ENCODE measurements at regions not wholly inside any gene's neighbourhood (a gene's known extent, or its start where the extent isn't known, plus 50 kb on each side); places are given as distances from the start of the nearest gene placed in this dataset.
"Not testable (repeated sequence)": the region's sequence is repeated elsewhere in the genome, so short reads cannot be mapped to it uniquely, and the experiment has no call there.

GRCh38 chr14:96686126-96686525 is 111.1 kb upstream of the VRK1 start:
- DNase-seq, result no peak

GRCh38 chr14:96688629-96689028 is 108.6 kb upstream of the VRK1 start:
- DNase-seq, result no peak

GRCh38 chr14:96690713-96691383 is 106.3 kb upstream of the VRK1 start:
- DNase-seq, result no peak

GRCh38 chr14:96693252-96693820 is 103.8 kb upstream of the VRK1 start:
- DNase-seq, result no peak

- no peak for DNase-seq
Measured at GRCh38 chr14:96693987-96694386, 103.2 kb upstream of the VRK1 start.

- DNase-seq, result no peak
Measured at GRCh38 chr14:96698960-96699539, 98.1 kb upstream of the VRK1 start.

- DNase-seq, result no peak
Measured at GRCh38 chr14:96699666-96700065, 97.5 kb upstream of the VRK1 start.

GRCh38 chr14:96702831-96703230 is 94.4 kb upstream of the VRK1 start:
- DNase-seq, result no peak

- DNase-seq, result no peak
Measured at GRCh38 chr14:96705422-96706092, 91.6 kb upstream of the VRK1 start.

- no peak for DNase-seq
Measured at GRCh38 chr14:96706893-96707292, 90.3 kb upstream of the VRK1 start.

GRCh38 chr14:96710060-96710666 is 87.0 kb upstream of the VRK1 start:
- DNase-seq, result no peak

GRCh38 chr14:96711559-96712267 is 85.5 kb upstream of the VRK1 start:
- no peak for DNase-seq

- no peak for DNase-seq
Measured at GRCh38 chr14:96713426-96713825, 83.8 kb upstream of the VRK1 start.

- not testable (repeated sequence) for DNase-seq
Measured at GRCh38 chr14:96714537-96714936, 82.6 kb upstream of the VRK1 start.

GRCh38 chr14:96717116-96717515 is 80.1 kb upstream of the VRK1 start:
- DNase-seq, result no peak

GRCh38 chr14:96718407-96718806 is 78.8 kb upstream of the VRK1 start:
- DNase-seq, result no peak

GRCh38 chr14:96720702-96721101 is 76.5 kb upstream of the VRK1 start:
- not testable (repeated sequence) for DNase-seq

GRCh38 chr14:96722736-96723135 is 74.4 kb upstream of the VRK1 start:
- DNase-seq, result peak; percentile 75

- DNase-seq, result no peak
Measured at GRCh38 chr14:96723946-96724345, 73.2 kb upstream of the VRK1 start.

GRCh38 chr14:96725232-96725631 is 72.0 kb upstream of the VRK1 start:
- DNase-seq, result no peak

- no peak for DNase-seq
Measured at GRCh38 chr14:96727073-96727472, 70.1 kb upstream of the VRK1 start.

GRCh38 chr14:96727491-96727890 is 69.7 kb upstream of the VRK1 start:
- peak; percentile 23 for DNase-seq

Measured in renal pelvis (tissue), 1 donor.